AG04450 (cell line): ENCODE measurements at regions not wholly inside any gene's neighbourhood (a gene's known extent, or its start where the extent isn't known, plus 50 kb on each side); places are given as distances from the start of the nearest gene placed in this dataset.

Source experiments
- CTCF ChIA-PET: fragments of 300-600, 350-600 bp; formaldehyde crosslinking; extraction: SDS; loops from one replicate; lab custom pipeline; 2022; ENCODE audit warnings: antibody characterized with exemption, inconsistent platforms; lab: Charles Lee
- POLR2A ChIA-PET: fragments of 350-600 bp; formaldehyde crosslinking; extraction: SDS; loops from one replicate; lab custom pipeline; 2021; ENCODE audit warnings: antibody characterized with exemption, inconsistent platforms; lab: Yijun Ruan, JAX
- DNase-seq: peaks from one replicate; pipeline ENCODE4 v3.0.0-alpha.2; 2011; ENCODE audit warnings: low read depth, low spot score
- H3K27ac ChIP-seq: one replicate; pipeline ENCODE4 v1.5.1; 2012; ENCODE audit warnings: low read depth, low read length, control low read depth
- H3K27me3 ChIP-seq: one replicate; pipeline ENCODE4 v1.6.0; 2012; ENCODE audit warnings: low read length; ENCODE audit not compliant: control insufficient read depth, insufficient read depth
- H3K4me3 ChIP-seq: 2 replicates; pipeline ENCODE4 v1.5.1; 2011; ENCODE audit warnings: mild to moderate bottlenecking, low read depth, low read length, control low read depth
- H3K9me3 ChIP-seq: 2 replicates; pipeline ENCODE4 v1.5.1; 2012; ENCODE audit warnings: low read length; ENCODE audit not compliant: control insufficient read depth, insufficient read depth
- TF ChIP-seq, protein P1 (sequence below): IDR thresholded peaks from 2 replicates; pipeline ENCODE4 v1.5.1; 2011; ENCODE audit warnings: low read depth, low read length, control low read depth, inconsistent platforms

DNA sequence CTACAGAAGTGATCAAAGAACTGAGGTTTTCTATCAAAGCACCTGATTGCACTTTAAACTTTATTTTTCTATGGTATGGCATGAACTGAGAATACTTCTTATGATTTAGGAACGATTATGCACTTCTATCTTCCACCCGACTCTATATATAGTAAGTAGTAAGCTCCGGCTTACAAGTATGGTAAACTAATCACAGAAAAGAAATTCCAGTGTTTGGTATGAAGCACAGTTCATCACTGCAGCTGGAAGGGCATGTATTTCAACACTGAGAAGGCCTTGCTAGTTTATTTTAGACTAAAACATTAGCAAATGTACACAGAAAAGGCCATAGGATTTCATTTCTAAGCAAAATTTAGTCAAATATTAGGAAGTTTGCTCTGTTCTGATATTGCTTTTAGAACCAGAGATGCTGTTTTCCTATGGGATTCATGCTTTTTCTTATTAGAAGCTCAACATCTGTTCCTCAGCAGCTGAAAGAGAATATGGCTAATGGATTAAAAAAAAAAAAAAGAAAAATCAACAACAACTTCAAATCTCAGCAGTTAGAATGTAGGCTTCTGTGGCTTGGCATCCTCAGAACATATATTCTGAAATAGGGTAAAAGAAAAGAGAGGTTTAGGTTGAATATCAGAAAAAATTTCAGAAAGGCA, 273.5 kb downstream of the C4orf33 start:
- ChIA-PET CTCF (no interaction called here), POLR2A (no interaction called here)
- no peaks in the 10 kb centered on the region for H3K9me3 ChIP-seq
- H3K27ac ChIP-seq: no peak overlapping the region
- TF ChIP-seq, protein P1, sequence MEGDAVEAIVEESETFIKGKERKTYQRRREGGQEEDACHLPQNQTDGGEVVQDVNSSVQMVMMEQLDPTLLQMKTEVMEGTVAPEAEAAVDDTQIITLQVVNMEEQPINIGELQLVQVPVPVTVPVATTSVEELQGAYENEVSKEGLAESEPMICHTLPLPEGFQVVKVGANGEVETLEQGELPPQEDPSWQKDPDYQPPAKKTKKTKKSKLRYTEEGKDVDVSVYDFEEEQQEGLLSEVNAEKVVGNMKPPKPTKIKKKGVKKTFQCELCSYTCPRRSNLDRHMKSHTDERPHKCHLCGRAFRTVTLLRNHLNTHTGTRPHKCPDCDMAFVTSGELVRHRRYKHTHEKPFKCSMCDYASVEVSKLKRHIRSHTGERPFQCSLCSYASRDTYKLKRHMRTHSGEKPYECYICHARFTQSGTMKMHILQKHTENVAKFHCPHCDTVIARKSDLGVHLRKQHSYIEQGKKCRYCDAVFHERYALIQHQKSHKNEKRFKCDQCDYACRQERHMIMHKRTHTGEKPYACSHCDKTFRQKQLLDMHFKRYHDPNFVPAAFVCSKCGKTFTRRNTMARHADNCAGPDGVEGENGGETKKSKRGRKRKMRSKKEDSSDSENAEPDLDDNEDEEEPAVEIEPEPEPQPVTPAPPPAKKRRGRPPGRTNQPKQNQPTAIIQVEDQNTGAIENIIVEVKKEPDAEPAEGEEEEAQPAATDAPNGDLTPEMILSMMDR: no peak
- H3K4me3 ChIP-seq: no peak overlapping the region
- DNase-seq: no peak
- no peaks in the 10 kb centered on the region for H3K27me3 ChIP-seq

DNA sequence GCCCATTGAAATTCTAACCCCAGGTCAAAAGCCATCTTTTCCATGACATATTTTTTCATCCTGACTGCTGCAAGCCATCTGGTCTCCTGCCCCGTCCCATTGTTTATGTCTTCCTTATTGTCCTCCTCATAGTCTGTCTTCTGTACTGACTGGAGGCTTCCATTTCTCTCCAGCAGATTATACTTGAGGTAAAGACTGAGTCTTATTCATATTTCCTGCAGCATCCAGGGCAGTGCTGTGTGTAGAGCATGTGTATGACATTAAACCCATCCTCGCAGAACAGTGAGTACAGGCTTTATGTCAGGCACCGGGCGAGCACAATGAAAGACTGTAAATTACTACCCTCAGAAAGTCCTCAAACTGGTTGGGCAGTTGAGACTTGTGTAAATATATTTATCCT, 275.1 kb downstream of the C4orf33 start:
- no peak for DNase-seq
- ChIA-PET POLR2A (no interaction called here), CTCF (interaction anchor here (0.8 kb wide), 1 partner anchor 270 kb away, joined by 3 read pairs; no protein-coding TSS in a partner anchor)
- no peak overlapping the region for H3K27ac ChIP-seq
- H3K27me3 ChIP-seq: no peaks in the 10 kb centered on the region
- H3K4me3 ChIP-seq: no peak overlapping the region
- TF ChIP-seq, protein P1: no peak
- H3K9me3 ChIP-seq: no peaks in the 10 kb centered on the region

DNA sequence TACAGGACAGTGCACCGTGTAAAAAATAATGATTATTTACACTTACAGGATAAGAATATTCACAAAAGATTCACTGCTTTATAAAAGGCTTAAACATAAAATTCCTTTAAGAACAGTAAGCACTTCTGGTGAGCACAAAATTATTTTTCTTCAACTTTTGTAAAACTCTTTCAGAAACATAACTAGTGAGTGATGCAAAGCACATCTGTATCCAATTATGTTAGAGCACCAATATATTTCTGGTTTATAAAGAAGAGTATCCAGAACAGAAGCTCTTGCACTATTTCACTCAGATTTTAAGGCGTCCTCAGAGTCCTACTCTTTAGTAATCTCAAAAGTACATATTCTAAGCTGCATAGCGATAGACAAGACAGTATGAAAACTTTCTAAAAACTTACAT, 276.0 kb downstream of the C4orf33 start:
- CTCF ChIA-PET: interaction anchor here (1.7 kb wide), 1 partner anchor 9 kb away, joined by 5 read pairs; no protein-coding TSS in a partner anchor
- Histone ChIP-seq H3K9me3 (no peaks in the 10 kb centered on the region), H3K27ac (no peak overlapping the region), H3K27me3 (no peaks in the 10 kb centered on the region), H3K4me3 (no peak overlapping the region)
- POLR2A ChIA-PET: no interaction called here
- DNase-seq: no peak
- TF ChIP-seq, protein P1: no peak

DNA sequence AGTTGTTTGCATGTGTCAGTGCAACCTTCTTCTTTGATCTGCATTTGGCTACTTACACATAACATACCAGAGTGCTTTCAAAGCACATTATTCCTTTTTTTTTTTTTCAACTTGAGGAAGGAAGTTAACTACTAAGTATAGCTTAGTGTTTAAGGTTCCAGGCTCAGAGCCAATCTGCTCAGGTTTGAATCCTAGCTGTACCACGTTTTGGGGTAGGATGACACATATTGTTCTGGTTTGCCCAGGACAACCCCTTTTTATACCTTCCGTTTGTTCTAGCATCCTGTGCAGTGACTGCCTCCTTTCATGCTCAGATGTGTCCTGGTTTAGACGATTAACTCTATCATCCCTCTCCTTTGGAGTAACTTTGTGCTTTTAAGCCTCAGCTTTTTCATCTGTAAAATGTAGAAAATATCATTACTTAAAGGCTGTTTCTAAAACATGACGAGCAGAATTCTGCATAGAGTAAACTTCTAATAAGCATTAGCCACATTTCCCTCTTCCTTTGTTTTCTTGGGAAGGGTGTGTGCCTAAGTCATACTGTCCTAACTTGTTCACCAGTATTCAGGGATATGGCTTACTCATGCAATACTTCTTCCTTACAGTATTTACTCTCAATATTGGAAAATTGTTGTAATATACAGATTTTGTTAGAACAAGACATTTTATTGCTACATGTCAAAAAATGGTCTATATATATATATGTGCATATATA, 281.3 kb downstream of the C4orf33 start:
- no peak overlapping the region for H3K4me3 ChIP-seq
- H3K27me3 ChIP-seq: no peaks in the 10 kb centered on the region
- TF ChIP-seq, protein P1: no peak
- ChIA-PET POLR2A (no interaction called here), CTCF (interaction anchor here (1.9 kb wide), 1 partner anchor 15 kb away, joined by 6 read pairs; no protein-coding TSS in a partner anchor)
- H3K27ac ChIP-seq: no peak overlapping the region
- DNase-seq: no peak
- no peaks in the 10 kb centered on the region for H3K9me3 ChIP-seq

DNA sequence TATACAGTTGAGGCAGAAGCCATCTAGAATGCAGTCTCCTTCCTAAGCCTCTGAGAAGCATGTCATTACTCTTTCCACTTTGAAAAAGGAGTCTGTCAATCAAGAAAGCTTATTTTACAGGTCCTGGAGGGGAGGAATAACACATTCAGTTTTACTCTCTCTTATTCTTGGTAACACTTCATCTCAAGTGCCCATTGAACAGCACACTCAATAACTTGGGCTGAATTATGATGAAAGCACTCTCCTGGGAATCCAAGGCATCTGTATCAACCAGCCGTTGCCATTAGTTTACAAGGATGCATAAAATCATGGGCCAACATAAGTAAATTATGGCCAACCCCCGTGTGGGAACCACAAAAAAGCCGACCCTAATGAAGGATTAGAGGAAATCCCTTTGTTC, 282.4 kb downstream of the C4orf33 start:
- DNase-seq: no peak
- POLR2A ChIA-PET: no interaction called here
- TF ChIP-seq, protein P1: no peak
- CTCF ChIA-PET: interaction anchor here (1.9 kb wide), 1 partner anchor 16 kb away, joined by 6 read pairs; no protein-coding TSS in a partner anchor
- Histone ChIP-seq H3K27me3 (no peaks in the 10 kb centered on the region), H3K9me3 (no peaks in the 10 kb centered on the region), H3K27ac (no peak overlapping the region), H3K4me3 (no peak overlapping the region)
